ENCODE measurements at regions not wholly inside any gene's neighbourhood (a gene's known extent, or its start where the extent isn't known, plus 50 kb on each side); places are given as distances from the start of the nearest gene placed in this dataset.

- TF ChIP-seq CTCF (IDR thresholded peaks at IDR 0.05 in 2 of 3, conservative IDR thresholded peaks at IDR 0.05 in 1 of 3; ENCODE audit: borderline replicate concordance in 1 of 3, insufficient read depth in 1 of 3, low read depth in 2 of 3, low read length in 2 of 3), result no peak
- no peak for TF ChIP-seq SIN3A (IDR thresholded peaks at IDR 0.05; ENCODE audit: low read depth)
Measured at GRCh38 chr12:124429535-124429934, 134.6 kb downstream of the RFLNA start.
